Panc1 (cell line): ENCODE measurements at regions not wholly inside any gene's neighbourhood (a gene's known extent, or its start where the extent isn't known, plus 50 kb on each side); places are given as distances from the start of the nearest gene placed in this dataset.

Experiments used
- ATAC-seq: fragments of 200-7000 bp; cut with Tn5 transposase; 2 replicates; pipeline ENCODE4 v1.9.1; 2020; ENCODE audit warnings: mild to moderate bottlenecking, moderate library complexity
- BruUV-seq: library from RNA; stranded (reverse); fragments of 400-500 nt; replicated peaks from 2 replicates; lab custom pipeline; 2021; lab: Mats Ljungman, UMichigan
- CTCF ChIA-PET: fragments of 300-600 bp; sonication (Branson Sonifier 250); formaldehyde crosslinking; loops from one replicate; lab custom pipeline; 2022; ENCODE audit warnings: antibody characterized with exemption; lab: Charles Lee
- POLR2A ChIA-PET: fragments of 300-600 bp; sonication (Branson Sonifier 250); formaldehyde crosslinking; loops from one replicate; lab custom pipeline; 2022; ENCODE audit warnings: antibody characterized with exemption; lab: Charles Lee
- DNase-seq: peaks from one replicate; pipeline ENCODE4 v3.0.0-alpha.2; 2010; ENCODE audit warnings: low read depth, low spot score
- H3K27ac ChIP-seq: 2 replicates; pipeline ENCODE4 v1.5.1; 2011; ENCODE audit warnings: mild to moderate bottlenecking, low read length, inconsistent platforms
- H3K27me3 ChIP-seq: fragments of 200-500 bp; sonication (Bioruptor generic); 2 replicates; pipeline ENCODE4 v1.6.0; 2014; ENCODE audit warnings: low read length, inconsistent platforms; ENCODE audit not compliant: control insufficient read depth, insufficient read depth
- H3K36me3 ChIP-seq: fragments of 200-500 bp; sonication (Bioruptor generic); 2 replicates; pipeline ENCODE4 v1.5.1; 2014; ENCODE audit warnings: inconsistent platforms, mild to moderate bottlenecking, low read length, moderate library complexity; ENCODE audit not compliant: control insufficient read depth, insufficient read depth
- H3K4me1 ChIP-seq: 2 replicates; pipeline ENCODE4 v1.5.1; 2011; ENCODE audit warnings: inconsistent platforms, mild to moderate bottlenecking, low read length, moderate library complexity; ENCODE audit not compliant: control insufficient read depth, insufficient read depth
- H3K4me3 ChIP-seq, 2 experiments: 2 replicates each; pipeline ENCODE4 v1.5.1; 2011 to 2012; ENCODE audit warnings: low read depth in 2 of 2, low read length in 2 of 2, mild to moderate bottlenecking in 2 of 2, inconsistent platforms in 1 of 2, moderate library complexity in 1 of 2
- H3K9me3 ChIP-seq: fragments of 200-500 bp; sonication (Bioruptor generic); 2 replicates; pipeline ENCODE4 v1.5.1; 2014; ENCODE audit warnings: low read depth, mild to moderate bottlenecking, inconsistent platforms, low read length, moderate library complexity; ENCODE audit not compliant: control insufficient read depth, insufficient read depth
- CTCF ChIP-seq: fragments of 450-650 bp; IDR thresholded peaks from 2 replicates; pipeline ENCODE4 v1.5.1; 2017; ENCODE audit warnings: mild to moderate bottlenecking
- POLR2AphosphoS5 ChIP-seq: IDR thresholded peaks from 2 replicates; pipeline ENCODE4 v1.6.1; 2012; ENCODE audit warnings: mild to moderate bottlenecking, low read depth, low read length, moderate library complexity
- REST ChIP-seq, 2 experiments: IDR thresholded peaks; 2 replicates each; pipeline ENCODE4 v1.6.1; 2011 to 2012; ENCODE audit warnings: low read depth in 2 of 2, control low read depth in 1 of 2, low read length in 1 of 2, mild to moderate bottlenecking in 1 of 2, moderate library complexity in 1 of 2; ENCODE audit not compliant: insufficient read depth in 1 of 2
- SIN3A ChIP-seq: IDR thresholded peaks from 2 replicates; pipeline ENCODE4 v1.6.1; 2012; ENCODE audit warnings: low read depth, mild to moderate bottlenecking, low read length, moderate library complexity, borderline replicate concordance; ENCODE audit not compliant: insufficient read depth
- TCF7L2 ChIP-seq: IDR thresholded peaks from 2 replicates; pipeline ENCODE4 v1.6.1; 2011; ENCODE audit warnings: mild to moderate bottlenecking, low read depth, low read length, inconsistent platforms
- in situ Hi-C: cut with HindIII; loops from 2 replicates; pipeline ENCODE4 v1.10.0; 2016; ENCODE audit warnings: low sequenced_read_pairs, low pct_unique_long_range_greater_than_20kb
- intact Hi-C: fragments of 100-400 bp; cut with micrococcal nuclease; formaldehyde crosslinking; loops from one replicate; pipeline ENCODE4 v1.10.0; 2022; ENCODE audit not compliant: unreplicated experiment

GRCh38 chr7:68434857-68435256 lies 1163.4 kb upstream of the AUTS2 start:
- TF ChIP-seq REST (IDR thresholded peaks at IDR 0.05; ENCODE audit: insufficient read depth in 1 of 2, low read depth in 2 of 2, low read length in 1 of 2) (no peak), SIN3A (no peak), POLR2AphosphoS5 (no peak), TCF7L2 (no peak), CTCF (no peak)
- no peak for ATAC-seq
- POLR2A ChIA-PET: no interaction called here
- no peaks in the 10 kb centered on the region for H3K4me1 ChIP-seq
- no peaks in the 10 kb centered on the region for H3K27me3 ChIP-seq
- no TSS peak for BruUV-seq
- no peak overlapping the region for H3K27ac ChIP-seq
- H3K9me3 ChIP-seq: no peaks in the 10 kb centered on the region
- no peaks in the 10 kb centered on the region for H3K36me3 ChIP-seq
- DNase-seq: no peak
- H3K4me3 ChIP-seq: no peak overlapping the region
- intact Hi-C loops: no loop called here
- CTCF ChIA-PET: no interaction called here
- in situ Hi-C loops: no loop called here

GRCh38 chr7:68438016-68438415 lies 1160.3 kb upstream of the AUTS2 start:
- DNase-seq (no peak), ATAC-seq (no peak)
- CTCF ChIA-PET: no interaction called here
- no peak for TF ChIP-seq REST (IDR thresholded peaks at IDR 0.05; ENCODE audit: insufficient read depth in 1 of 2, low read depth in 2 of 2, low read length in 1 of 2)
- no peak for TF ChIP-seq TCF7L2
- no peak for TF ChIP-seq SIN3A
- no peak for TF ChIP-seq POLR2AphosphoS5
- TF ChIP-seq CTCF: no peak
- H3K4me1 ChIP-seq: no peaks in the 10 kb centered on the region
- no TSS peak for BruUV-seq
- POLR2A ChIA-PET: no interaction called here
- no peaks in the 10 kb centered on the region for H3K27me3 ChIP-seq
- intact Hi-C loops: no loop called here
- H3K9me3 ChIP-seq: no peaks in the 10 kb centered on the region
- H3K27ac ChIP-seq: no peak overlapping the region
- in situ Hi-C loops: no loop called here
- H3K36me3 ChIP-seq: no peaks in the 10 kb centered on the region
- no peak overlapping the region for H3K4me3 ChIP-seq
